Retina (tissue), 1 donor: ENCODE measurements at regions not wholly inside any gene's neighbourhood (a gene's known extent, or its start where the extent isn't known, plus 50 kb on each side); places are given as distances from the start of the nearest gene placed in this dataset.
"Not testable (repeated sequence)": the region's sequence is repeated elsewhere in the genome, so short reads cannot be mapped to it uniquely, and the experiment has no call there.

ENCODE experiments used
- DNase-seq: peaks from one replicate; pipeline ENCODE4 v3.0.0-alpha.2; 2016

- no peak for DNase-seq
Observed at GRCh38 chr12:119931402-119931801, 54.3 kb upstream of the CIT start.

- DNase-seq, result no peak
Observed at GRCh38 chr12:119932921-119933320, 55.8 kb upstream of the CIT start.

GRCh38 chr12:119934780-119935179 is 54.3 kb upstream of the BICDL1 start:
- not testable (repeated sequence) for DNase-seq

- no peak for DNase-seq
Observed at GRCh38 chr12:119936705-119937311, 52.2 kb upstream of the BICDL1 start.

- DNase-seq, result peak; percentile 64
Observed at GRCh38 chr12:119938049-119938667, 50.9 kb upstream of the BICDL1 start.
